Prostate gland (tissue), 2 donors: ENCODE measurements at regions not wholly inside any gene's neighbourhood (a gene's known extent, or its start where the extent isn't known, plus 50 kb on each side); places are given as distances from the start of the nearest gene placed in this dataset.
"Not testable (repeated sequence)": the region's sequence is repeated elsewhere in the genome, so short reads cannot be mapped to it uniquely, and the experiment has no call there.

Source experiments
- CTCF ChIP-seq, 4 experiments: fragments of 200-600 bp in 2 of 4; fragments of 450-650 bp in 2 of 4; sonication (generic) in 2 of 4; IDR thresholded peaks; 1 replicate in 3 of 4; 2 replicates in 1 of 4; pipeline ENCODE4 v1.5.1; 2016 to 2019; ENCODE audit warnings: antibody characterized with exemption in 4 of 4, mild to moderate bottlenecking in 2 of 4, moderate library complexity in 2 of 4
- POLR2AphosphoS5 ChIP-seq: sonication (generic); formaldehyde crosslinking; IDR thresholded peaks from one replicate; pipeline ENCODE4 v1.6.1; 2017; ENCODE audit warnings: antibody characterized with exemption

DNA sequence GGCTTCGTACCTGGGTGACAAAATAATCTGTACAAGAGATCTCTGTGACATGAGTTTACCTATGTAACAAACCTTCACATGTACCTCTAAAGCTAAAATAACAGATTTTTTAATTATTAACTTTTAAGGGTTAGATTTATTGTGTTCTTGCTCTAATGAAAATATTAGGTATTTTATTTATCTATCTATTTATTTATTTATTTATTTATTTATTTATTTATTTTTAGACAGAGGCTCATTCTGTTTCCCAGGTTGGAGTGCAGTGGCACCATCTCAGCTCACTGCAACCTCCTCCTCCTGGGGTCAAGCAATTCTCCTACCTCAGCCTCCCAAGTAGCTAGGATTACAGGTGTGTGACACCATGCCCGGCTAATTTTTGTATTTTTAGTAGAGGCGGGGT, 348.4 kb downstream of the TAF11L14 start:
- TF ChIP-seq CTCF (IDR thresholded peaks at IDR 0.05); POLR2AphosphoS5: not testable (repeated sequence)
